H1 (cell line): ENCODE measurements at regions not wholly inside any gene's neighbourhood (a gene's known extent, or its start where the extent isn't known, plus 50 kb on each side); places are given as distances from the start of the nearest gene placed in this dataset.

Experiments used
- CTCF ChIA-PET: fragments of 300-600 bp; sonication (Branson Sonifier 250); formaldehyde crosslinking; loops from one replicate; lab custom pipeline; 2021; ENCODE audit not compliant: partially characterized antibody; lab: Charles Lee
- POLR2A ChIA-PET: fragments of 300-600 bp; sonication (Branson Sonifier 250); formaldehyde crosslinking; loops from one replicate; lab custom pipeline; 2021; ENCODE audit warnings: inconsistent platforms; ENCODE audit not compliant: partially characterized antibody; lab: Charles Lee
- DNase-seq, 2 experiments: peaks; one replicate each; pipeline versions ENCODE4 v3.0.0 to v3.0.0-alpha.2; 2010 to 2022; ENCODE audit warnings: low spot score in 2 of 2, low read depth in 1 of 2, mixed read lengths in 1 of 2
- FAIRE-seq: peaks from 2 replicates; lab custom pipeline; 2011; peaks lifted over from hg19 to GRCh38; lab: Jason Lieb, UNC
- H2AFZ ChIP-seq: 2 replicates; pipeline ENCODE4 v1.8.1; 2012; ENCODE audit warnings: low read length, inconsistent platforms
- H2AK5ac ChIP-seq: 2 replicates; pipeline ENCODE4 v1.6.1; 2013; ENCODE audit warnings: low read depth, low read length
- H2BK120ac ChIP-seq: replicated peaks from 2 replicates; pipeline ENCODE3; 2013; ENCODE audit warnings: low read depth, low read length, inconsistent platforms
- H2BK12ac ChIP-seq: 2 replicates; pipeline ENCODE4 v1.6.1; 2013; ENCODE audit warnings: low read depth, low read length
- H2BK15ac ChIP-seq: 2 replicates; pipeline ENCODE4 v1.6.1; 2013; ENCODE audit warnings: low read length
- H2BK20ac ChIP-seq: 2 replicates; pipeline ENCODE4 v1.6.1; 2013; ENCODE audit warnings: low read length
- H2BK5ac ChIP-seq: 2 replicates; pipeline ENCODE4 v1.6.1; 2013; ENCODE audit warnings: low read depth, low read length
- H3K14ac ChIP-seq: 2 replicates; pipeline ENCODE4 v1.6.1; 2013; ENCODE audit warnings: inconsistent platforms; ENCODE audit not compliant: insufficient read length
- H3K18ac ChIP-seq: 2 replicates; pipeline ENCODE4 v1.6.1; 2013; ENCODE audit warnings: low read length; ENCODE audit errors: extremely low read depth
- H3K23ac ChIP-seq: 2 replicates; pipeline ENCODE4 v1.6.1; 2013; ENCODE audit warnings: inconsistent platforms; ENCODE audit not compliant: insufficient read length
- H3K23me2 ChIP-seq: 2 replicates; pipeline ENCODE4 v1.6.1; 2013; ENCODE audit warnings: low read depth, low read length
- H3K27ac ChIP-seq: 2 replicates; pipeline ENCODE4 v1.6.1; 2011; ENCODE audit warnings: low read depth, low read length, inconsistent platforms
- H3K27me3 ChIP-seq, 4 experiments: replicated peaks in 1 of 4; 1 replicate in 1 of 4; 2 replicates in 3 of 4; pipeline versions ENCODE4 v1.6.1 to v1.8.1; 2011 to 2013; ENCODE audit warnings: low read length in 3 of 4, mild to moderate bottlenecking in 3 of 4, inconsistent platforms in 2 of 4, mixed read lengths in 2 of 4, moderate library complexity in 1 of 4; ENCODE audit not compliant: control insufficient read depth in 3 of 4, insufficient read depth in 3 of 4; ENCODE audit errors: extremely low read depth in 1 of 4
- H3K36me3 ChIP-seq, 4 experiments: 2 replicates each; pipeline versions ENCODE4 v1.6.1 to v1.8.1; 2011 to 2013; ENCODE audit warnings: mild to moderate bottlenecking in 4 of 4, low read length in 3 of 4, moderate library complexity in 2 of 4, control low read depth in 1 of 4, inconsistent platforms in 1 of 4; ENCODE audit not compliant: insufficient read depth in 4 of 4, control insufficient read depth in 2 of 4
- H3K4ac ChIP-seq: replicated peaks from 2 replicates; pipeline ENCODE3; 2013; ENCODE audit warnings: low read length, low read depth, mixed read lengths, inconsistent platforms; ENCODE audit not compliant: insufficient read length
- H3K4me1 ChIP-seq, 4 experiments: replicated peaks in 1 of 4; 1 replicate in 1 of 4; 2 replicates in 3 of 4; pipeline versions ENCODE4 v1.6.1 to v1.8.1; 2011 to 2013; ENCODE audit warnings: low read length in 3 of 4, inconsistent platforms in 2 of 4, mixed read lengths in 1 of 4; ENCODE audit not compliant: insufficient read depth in 4 of 4, control insufficient read depth in 3 of 4
- H3K4me2 ChIP-seq, 2 experiments: 2 replicates each; pipeline versions ENCODE4 v1.6.1 to v1.8.1; 2011 to 2013; ENCODE audit warnings: low read depth in 2 of 2, low read length in 2 of 2, control low read depth in 1 of 2, inconsistent platforms in 1 of 2, mild to moderate bottlenecking in 1 of 2; ENCODE audit not compliant: insufficient read depth in 1 of 2
- H3K4me3 ChIP-seq, 4 experiments: fragments of 200-600, 300-600 bp in 1 of 4; sonication (generic), shearing (Covaris generic), sonication (Bioruptor Twin) in 1 of 4; 2 replicates each; pipeline versions ENCODE4 v1.5.1 to v1.8.1; 2011 to 2016; ENCODE audit warnings: low read length in 4 of 4, low read depth in 3 of 4, control low read depth in 2 of 4, inconsistent platforms in 2 of 4, mild to moderate bottlenecking in 2 of 4, mixed read lengths in 1 of 4, moderate library complexity in 1 of 4; ENCODE audit not compliant: insufficient read depth in 2 of 4; ENCODE audit errors: extremely low read depth in 1 of 4
- H3K56ac ChIP-seq: replicated peaks from 2 replicates; pipeline ENCODE3; 2013; ENCODE audit warnings: low read depth, mild to moderate bottlenecking, mixed read lengths, low read length, inconsistent platforms; ENCODE audit not compliant: insufficient read length
- H3K79me1 ChIP-seq: 2 replicates; pipeline ENCODE4 v1.6.1; 2013; ENCODE audit warnings: low read depth, low read length, control low read depth
- H3K79me2 ChIP-seq, 2 experiments: 2 replicates each; pipeline versions ENCODE4 v1.6.1 to v1.8.1; 2012 to 2013; ENCODE audit warnings: low read length in 2 of 2, mild to moderate bottlenecking in 2 of 2, inconsistent platforms in 1 of 2; ENCODE audit not compliant: insufficient read depth in 2 of 2, control insufficient read depth in 1 of 2
- H3K9ac ChIP-seq, 4 experiments: replicated peaks in 1 of 4; 1 replicate in 1 of 4; 2 replicates in 3 of 4; pipeline versions ENCODE4 v1.6.1 to v1.8.1; 2011 to 2013; ENCODE audit warnings: low read depth in 3 of 4, low read length in 3 of 4, control low read depth in 2 of 4, mild to moderate bottlenecking in 2 of 4, moderate library complexity in 2 of 4, inconsistent platforms in 1 of 4; ENCODE audit errors: extremely low read depth in 1 of 4
- H3K9me3 ChIP-seq, 2 experiments: 2 replicates each; pipeline versions ENCODE4 v1.6.1 to v1.8.1; 2012 to 2013; ENCODE audit warnings: mild to moderate bottlenecking in 2 of 2, moderate library complexity in 2 of 2, control low read depth in 1 of 2, inconsistent platforms in 1 of 2, low read depth in 1 of 2, low read length in 1 of 2, mixed read lengths in 1 of 2; ENCODE audit not compliant: insufficient read depth in 2 of 2
- H4K20me1 ChIP-seq, 2 experiments: replicated peaks in 1 of 2; 2 replicates each; pipeline versions ENCODE3 to v1.8.1; 2011 to 2013; ENCODE audit warnings: inconsistent platforms in 2 of 2, low read length in 2 of 2, mild to moderate bottlenecking in 1 of 2; ENCODE audit not compliant: insufficient read depth in 2 of 2, control insufficient read depth in 1 of 2
- H4K5ac ChIP-seq: 2 replicates; pipeline ENCODE4 v1.6.1; 2013; ENCODE audit warnings: low read length, low read depth, mixed read lengths, inconsistent platforms; ENCODE audit not compliant: insufficient read length
- H4K8ac ChIP-seq: 2 replicates; pipeline ENCODE4 v1.8.0; 2013; ENCODE audit warnings: mild to moderate bottlenecking, moderate library complexity, low read length, inconsistent platforms; ENCODE audit not compliant: insufficient read depth; ENCODE audit errors: extremely low read depth
- H4K91ac ChIP-seq: replicated peaks from 2 replicates; pipeline ENCODE3; 2013; ENCODE audit warnings: low read length, mixed read lengths, inconsistent platforms; ENCODE audit not compliant: insufficient read length
- CBX8 ChIP-seq: fragments of 300-800, 300-1000 bp; sonication (generic); IDR thresholded peaks from 2 replicates; pipeline ENCODE4 v1.7.1; 2016; ENCODE audit warnings: low read depth, low read length, borderline replicate concordance
- CEBPB ChIP-seq: IDR thresholded peaks from 2 replicates; pipeline ENCODE4 v1.6.1; 2012; ENCODE audit warnings: low read depth, low read length
- CREB1 ChIP-seq: IDR thresholded peaks from 2 replicates; pipeline ENCODE4 v1.6.1; 2012; ENCODE audit warnings: inconsistent platforms
- FOSL1 ChIP-seq: IDR thresholded peaks from 2 replicates; pipeline ENCODE4 v1.6.1; 2011; ENCODE audit warnings: mild to moderate bottlenecking, low read depth, low read length, moderate library complexity; ENCODE audit not compliant: insufficient read depth
- KDM1A ChIP-seq: fragments of 200-600, 300-600 bp; sonication (generic); IDR thresholded peaks from 2 replicates; pipeline ENCODE4 v1.7.1; 2016; ENCODE audit warnings: mild to moderate bottlenecking, low read length, borderline replicate concordance
- SAP30 ChIP-seq: fragments of 300-600 bp; sonication (generic); IDR thresholded peaks from 2 replicates; pipeline ENCODE4 v1.7.1; 2012; ENCODE audit warnings: low read length, moderate library complexity, mild to moderate bottlenecking, inconsistent platforms; ENCODE audit not compliant: insufficient read depth, insufficient replicate concordance
- SP1 ChIP-seq: IDR thresholded peaks from 2 replicates; pipeline ENCODE4 v1.6.1; 2011; ENCODE audit warnings: low read depth, low read length
- TAF1 ChIP-seq: IDR thresholded peaks from 2 replicates; pipeline ENCODE4 v1.6.1; 2011; ENCODE audit warnings: mild to moderate bottlenecking, low read depth, low read length
- TCF12 ChIP-seq: IDR thresholded peaks from 2 replicates; pipeline ENCODE4 v1.6.1; 2011; ENCODE audit warnings: low read depth, mild to moderate bottlenecking, low read length
- ZNF274 ChIP-seq: IDR thresholded peaks from 2 replicates; pipeline ENCODE4 v1.7.0; 2012; ENCODE audit warnings: low read length, borderline replicate concordance; ENCODE audit errors: extremely low read depth
- WGBS, 2 experiments: shearing (Covaris generic) in 1 of 2; methylation state at CpG; one replicate each; pipeline versions ENCODE4 v1.1.6 to v1.1.7; 2013 to 2015; ENCODE audit warnings: low lambda C conversion rate in 2 of 2, mixed read lengths in 2 of 2, inconsistent platforms in 1 of 2, low coverage in 1 of 2, missing lambda C conversion rate in 1 of 2; ENCODE audit not compliant: insufficient replicate concordance in 2 of 2, insufficient coverage in 1 of 2, insufficient read length in 1 of 2; ENCODE audit errors: extremely low coverage in 1 of 2, missing lambda C conversion rate in 1 of 2; 5-methylcytosine and 5-hydroxymethylcytosine counted together
- TF ChIP-seq, protein P1 (sequence below): IDR thresholded peaks from 2 replicates; pipeline ENCODE4 v1.6.1; 2012; ENCODE audit warnings: inconsistent platforms

DNA sequence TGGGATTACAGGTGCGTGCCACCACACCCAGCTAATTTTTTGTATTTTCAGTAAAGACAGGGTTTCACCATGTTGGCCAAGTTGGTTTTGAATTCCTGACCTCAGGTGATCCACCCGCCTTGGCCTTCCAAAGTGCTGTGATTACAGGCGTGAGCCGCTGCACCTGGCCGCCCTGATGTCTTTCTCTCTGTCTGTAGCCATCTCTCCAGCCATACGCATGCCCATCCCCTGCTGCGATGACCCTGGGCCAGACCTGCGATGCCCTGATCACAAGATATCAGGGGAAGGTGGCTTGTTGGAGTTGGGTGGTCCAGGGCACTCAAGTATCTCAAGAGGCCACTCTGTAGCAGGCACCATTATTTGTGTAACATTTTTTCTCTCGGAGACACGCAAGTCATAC lies 54.4 kb upstream of the RBFOX2 start:
- H3K4ac ChIP-seq = no peak overlapping the region
- H3K4me3 ChIP-seq = no peak overlapping the region
- H2BK5ac ChIP-seq = no peak overlapping the region
- no peaks in the 10 kb centered on the region for H3K9me3 ChIP-seq
- no peak overlapping the region for H3K27ac ChIP-seq
- H3K18ac ChIP-seq = no peak overlapping the region
- DNase-seq (no peak), FAIRE-seq (no peak)
- no peak for TF ChIP-seq TAF1
- no peak for TF ChIP-seq CEBPB
- no peak for TF ChIP-seq ZNF274
- no peak for TF ChIP-seq FOSL1
- no peak for TF ChIP-seq KDM1A
- no peak for TF ChIP-seq CBX8
- no peak for TF ChIP-seq SAP30
- no peak for TF ChIP-seq CREB1
- TF ChIP-seq TCF12 = no peak
- no peak for TF ChIP-seq SP1
- TF ChIP-seq, protein P1, sequence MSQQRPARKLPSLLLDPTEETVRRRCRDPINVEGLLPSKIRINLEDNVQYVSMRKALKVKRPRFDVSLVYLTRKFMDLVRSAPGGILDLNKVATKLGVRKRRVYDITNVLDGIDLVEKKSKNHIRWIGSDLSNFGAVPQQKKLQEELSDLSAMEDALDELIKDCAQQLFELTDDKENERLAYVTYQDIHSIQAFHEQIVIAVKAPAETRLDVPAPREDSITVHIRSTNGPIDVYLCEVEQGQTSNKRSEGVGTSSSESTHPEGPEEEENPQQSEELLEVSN = no peak
- ChIA-PET CTCF (interaction anchor here (1.6 to 6.4 kb wide), 2 partner anchors 13 to 17 kb away, joined by 7 to 37 read pairs; no protein-coding TSS in a partner anchor), POLR2A (no interaction called here)
- H3K36me3 ChIP-seq = no peaks in the 10 kb centered on the region
- H4K91ac ChIP-seq = no peak overlapping the region
- H3K27me3 ChIP-seq = no peaks in the 10 kb centered on the region
- H2AFZ ChIP-seq = 0 out of 2 replicates have a peak overlapping the region, but pooled peaks have one; percentile 44
- no peak overlapping the region for H4K5ac ChIP-seq
- H2BK120ac ChIP-seq = no peak overlapping the region
- no peak overlapping the region for H3K56ac ChIP-seq
- no peaks in the 10 kb centered on the region for H3K79me2 ChIP-seq
- no peaks in the 10 kb centered on the region for H3K79me1 ChIP-seq
- no peak overlapping the region for H3K4me2 ChIP-seq
- H2BK12ac ChIP-seq = no peak overlapping the region
- no peaks in the 10 kb centered on the region for H3K23me2 ChIP-seq
- no peak overlapping the region for H2BK20ac ChIP-seq
- H4K8ac ChIP-seq = no peak overlapping the region
- no peak overlapping the region for H2BK15ac ChIP-seq
- H3K23ac ChIP-seq = no peak overlapping the region
- whole genome bisulfite sequencing, 2 experiments = 89% methylated on average over 10 of the region's 10 CpGs; no CpG with 5 or more reads in 1 of the 2 experiments
- H3K4me1 ChIP-seq = peaks cover 0 to 4% (median 0%) of the 10 kb centered on the region in 4 experiments; a peak in 2 of 7 replicates
- no peak overlapping the region for H3K9ac ChIP-seq
- H2AK5ac ChIP-seq = no peak overlapping the region
- H4K20me1 ChIP-seq = no peaks in the 10 kb centered on the region
- H3K14ac ChIP-seq = no peak overlapping the region
